GM12878 (cell line): ENCODE measurements at regions not wholly inside any gene's neighbourhood (a gene's known extent, or its start where the extent isn't known, plus 50 kb on each side); places are given as distances from the start of the nearest gene placed in this dataset.

Experiments used
- BHLHE40 ChIP-seq, 2 experiments: fragments of 450-650 bp in 1 of 2; IDR thresholded peaks; 2 replicates each; pipeline ENCODE4 v1.6.1; 2011 to 2017; ENCODE audit warnings: low read depth in 2 of 2, borderline replicate concordance in 1 of 2, improper control_type of control experiment in 1 of 2, low read length in 1 of 2, mild to moderate bottlenecking in 1 of 2
- EZH2 ChIP-seq: IDR thresholded peaks from 2 replicates; pipeline ENCODE4 v1.6.1; 2012; ENCODE audit warnings: low read depth, mild to moderate bottlenecking, control low read depth, inconsistent platforms, low read length, borderline replicate concordance; ENCODE audit not compliant: control insufficient read depth
- SPI1 ChIP-seq: IDR thresholded peaks from 2 replicates; pipeline ENCODE4 v1.6.1; 2011; ENCODE audit warnings: low read depth, mild to moderate bottlenecking, low read length, moderate library complexity, borderline replicate concordance; ENCODE audit not compliant: insufficient read depth
- SRF ChIP-seq, 2 experiments: IDR thresholded peaks; 2 replicates each; pipeline ENCODE4 v1.6.1; 2011; ENCODE audit warnings: low read depth in 2 of 2, low read length in 2 of 2, mild to moderate bottlenecking in 1 of 2, moderate library complexity in 1 of 2
- TAF1 ChIP-seq: IDR thresholded peaks from 2 replicates; pipeline ENCODE4 v1.6.1; 2011; ENCODE audit warnings: mild to moderate bottlenecking, low read depth, low read length, borderline replicate concordance
- USF2 ChIP-seq: IDR thresholded peaks from 2 replicates; pipeline ENCODE4 v1.6.1; 2011; ENCODE audit warnings: low read depth, low read length, improper control_type of control experiment, borderline replicate concordance
- ZNF207 ChIP-seq: fragments of 450-650 bp; IDR thresholded peaks from 2 replicates; pipeline ENCODE4 v1.6.1; 2014; ENCODE audit warnings: antibody characterized with exemption, mild to moderate bottlenecking, borderline replicate concordance

GRCh38 chr12:24113701-24114100 is 164.2 kb upstream of the SOX5 start:
- no peak for TF ChIP-seq ZNF207
- TF ChIP-seq SRF (IDR thresholded peaks at IDR 0.05; ENCODE audit: low read depth in 2 of 2, low read length in 2 of 2): no peak
- no peak for TF ChIP-seq TAF1
- TF ChIP-seq SPI1: no peak
- TF ChIP-seq BHLHE40 (IDR thresholded peaks at IDR 0.05; ENCODE audit: borderline replicate concordance in 1 of 2, low read depth in 2 of 2, low read length in 1 of 2): no peak
- TF ChIP-seq EZH2: no peak
- no peak for TF ChIP-seq USF2
